Endometrium (tissue), 2 donors: ENCODE measurements at regions not wholly inside any gene's neighbourhood (a gene's known extent, or its start where the extent isn't known, plus 50 kb on each side); places are given as distances from the start of the nearest gene placed in this dataset.
"Not testable (repeated sequence)": the region's sequence is repeated elsewhere in the genome, so short reads cannot be mapped to it uniquely, and the experiment has no call there.

Experiments
- FAIRE-seq: peaks from 2 replicates; lab custom pipeline; 2012; peaks lifted over from hg19 to GRCh38; lab: Jason Lieb, UNC
- donor health status: control.
- donor health status: control.

- no peak for FAIRE-seq
These were observed 120.4 kb upstream of the KYNU start for GRCh38 chr2:142757111-142757510.

GRCh38 chr2:142756430-142756829 is 121.0 kb upstream of the KYNU start:
- no peak for FAIRE-seq

GRCh38 chr2:142755191-142755590 is 122.3 kb upstream of the KYNU start:
- no peak for FAIRE-seq

GRCh38 chr2:142754182-142754581 is 123.3 kb upstream of the KYNU start:
- no peak for FAIRE-seq

- no peak for FAIRE-seq
These were observed 126.6 kb upstream of the KYNU start for GRCh38 chr2:142750858-142751257.

GRCh38 chr2:142748559-142749099 is 128.8 kb upstream of the KYNU start:
- no peak for FAIRE-seq

GRCh38 chr2:142745691-142746090 is 131.8 kb upstream of the KYNU start:
- FAIRE-seq: no peak

GRCh38 chr2:142742371-142743214 is 134.9 kb upstream of the KYNU start:
- FAIRE-seq: no peak

GRCh38 chr2:142741764-142742269 is 135.6 kb upstream of the KYNU start:
- FAIRE-seq: no peak

GRCh38 chr2:142734770-142735169 is 142.7 kb upstream of the KYNU start:
- no peak for FAIRE-seq

GRCh38 chr2:142734231-142734630 is 143.2 kb upstream of the KYNU start:
- FAIRE-seq: no peak

GRCh38 chr2:142729814-142730213 is 147.7 kb upstream of the KYNU start:
- not testable (repeated sequence) for FAIRE-seq

- not testable (repeated sequence) for FAIRE-seq
These were observed 149.5 kb upstream of the KYNU start for GRCh38 chr2:142727821-142728478.

GRCh38 chr2:142725386-142725785 is 152.1 kb upstream of the KYNU start:
- FAIRE-seq: no peak

- no peak for FAIRE-seq
These were observed 152.6 kb upstream of the KYNU start for GRCh38 chr2:142724713-142725349.

- peak; percentile 33 for FAIRE-seq
These were observed 153.3 kb upstream of the KYNU start for GRCh38 chr2:142724186-142724585.

- FAIRE-seq: peak; percentile 21
These were observed 154.2 kb upstream of the KYNU start for GRCh38 chr2:142723236-142723635.

- FAIRE-seq: peak; percentile 92
These were observed 154.9 kb upstream of the KYNU start for GRCh38 chr2:142722569-142722968.

GRCh38 chr2:142722086-142722485 is 155.4 kb upstream of the KYNU start:
- FAIRE-seq: no peak

- FAIRE-seq: no peak
These were observed 156.4 kb upstream of the KYNU start for GRCh38 chr2:142721015-142721414.

- FAIRE-seq: no peak
These were observed 158.8 kb upstream of the KYNU start for GRCh38 chr2:142718576-142719155.
